Tibial nerve (tissue), 4 donors: ENCODE measurements at regions not wholly inside any gene's neighbourhood (a gene's known extent, or its start where the extent isn't known, plus 50 kb on each side); places are given as distances from the start of the nearest gene placed in this dataset.

Source experiments
- DNase-seq, 2 donors: peaks; one replicate each; pipeline ENCODE4 v3.0.0-alpha.2; 2019; ENCODE audit warnings: low spot score in 2 of 2
- H3K27ac ChIP-seq, 4 donors: fragments of 200-600 bp; sonication (generic) in 3 of 4; one replicate each; pipeline ENCODE4 v1.5.1; 2017 to 2019; ENCODE audit warnings: mild to moderate bottlenecking in 1 of 4
- H3K27me3 ChIP-seq, 2 donors: fragments of 200-600 bp; sonication (generic) in 1 of 2; one replicate each; pipeline versions ENCODE4 v1.5.1 to v1.6.0; 2017 to 2019
- H3K36me3 ChIP-seq, 3 donors: fragments of 200-600 bp; sonication (generic); one replicate each; pipeline ENCODE4 v1.5.1; 2018 to 2019
- H3K4me1 ChIP-seq, 4 donors: fragments of 200-600 bp; sonication (generic) in 3 of 4; one replicate each; pipeline ENCODE4 v1.5.1; 2017 to 2019
- H3K4me3 ChIP-seq, 4 donors: fragments of 200-600 bp; sonication (generic) in 3 of 4; one replicate each; pipeline ENCODE4 v1.5.1; 2017 to 2019; ENCODE audit warnings: mild to moderate bottlenecking in 1 of 4, moderate library complexity in 1 of 4
- H3K9me3 ChIP-seq, 4 donors: fragments of 200-600 bp; sonication (generic) in 3 of 4; one replicate each; pipeline ENCODE4 v1.5.1; 2017 to 2019
- EP300 ChIP-seq, 2 donors: sonication (generic); formaldehyde crosslinking; IDR thresholded peaks; one replicate each; pipeline ENCODE4 v1.6.1; 2017; ENCODE audit warnings: antibody characterized with exemption in 2 of 2, mild to moderate bottlenecking in 1 of 2
- POLR2A ChIP-seq, 2 donors: fragments of 450-650 bp; IDR thresholded peaks; one replicate each; pipeline ENCODE4 v1.6.1; 2017; ENCODE audit warnings: antibody characterized with exemption in 2 of 2, mild to moderate bottlenecking in 2 of 2, moderate library complexity in 2 of 2
- WGBS, 2 donors: methylation state at CpG; one replicate each; pipeline ENCODE4 v1.1.5; 2018; 5-methylcytosine and 5-hydroxymethylcytosine counted together
- TF ChIP-seq, protein P1 (sequence below), 5 experiments: fragments of 200-600 bp in 3 of 5; fragments of 450-650 bp in 2 of 5; sonication (generic) in 3 of 5; IDR thresholded peaks; one replicate each; pipeline ENCODE4 v1.5.1; 2016 to 2019; ENCODE audit warnings: antibody characterized with exemption in 5 of 5, mild to moderate bottlenecking in 3 of 5, moderate library complexity in 2 of 5

DNA sequence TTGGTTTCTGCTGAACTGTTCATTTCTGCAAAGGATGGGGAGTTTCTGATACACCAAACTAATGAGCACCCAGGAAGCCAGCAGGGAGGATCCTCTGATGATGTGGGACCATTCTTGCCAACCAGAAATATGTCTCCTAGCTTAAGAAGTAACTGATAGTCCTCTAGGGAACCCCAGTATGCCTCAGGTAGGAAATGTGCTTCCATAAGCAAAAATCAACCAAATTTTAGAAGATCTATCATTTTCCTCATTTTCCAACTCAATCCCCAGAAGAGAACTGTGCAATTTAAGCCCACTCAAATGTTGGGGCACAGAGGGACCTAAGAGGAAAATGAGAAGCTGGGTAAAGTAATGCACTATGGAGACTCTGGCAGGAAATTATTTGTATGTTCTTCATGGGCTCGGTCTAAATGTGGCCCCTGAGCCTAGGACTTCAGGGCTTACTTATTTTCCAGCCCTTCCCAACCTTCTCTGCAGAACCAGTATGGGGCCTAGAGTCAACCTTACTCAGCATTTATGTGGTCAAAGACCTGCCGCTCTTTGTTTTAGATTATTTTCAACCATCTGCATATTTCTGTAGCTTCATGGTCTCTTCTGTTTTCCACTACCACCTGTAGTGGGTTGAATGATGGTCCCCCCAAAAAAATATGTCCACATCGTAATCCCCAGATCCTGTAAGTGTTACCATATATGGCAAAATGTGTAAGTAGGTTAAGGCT, 359.8 kb upstream of the CDH4 start:
- H3K27me3 ChIP-seq, result no peaks in the 10 kb centered on the region
- H3K9me3 ChIP-seq, result no peaks in the 10 kb centered on the region
- no peaks in the 10 kb centered on the region for H3K4me1 ChIP-seq
- TF ChIP-seq EP300 (IDR thresholded peaks at IDR 0.05) (no peak), POLR2A (IDR thresholded peaks at IDR 0.05) (no peak)
- TF ChIP-seq, protein P1, sequence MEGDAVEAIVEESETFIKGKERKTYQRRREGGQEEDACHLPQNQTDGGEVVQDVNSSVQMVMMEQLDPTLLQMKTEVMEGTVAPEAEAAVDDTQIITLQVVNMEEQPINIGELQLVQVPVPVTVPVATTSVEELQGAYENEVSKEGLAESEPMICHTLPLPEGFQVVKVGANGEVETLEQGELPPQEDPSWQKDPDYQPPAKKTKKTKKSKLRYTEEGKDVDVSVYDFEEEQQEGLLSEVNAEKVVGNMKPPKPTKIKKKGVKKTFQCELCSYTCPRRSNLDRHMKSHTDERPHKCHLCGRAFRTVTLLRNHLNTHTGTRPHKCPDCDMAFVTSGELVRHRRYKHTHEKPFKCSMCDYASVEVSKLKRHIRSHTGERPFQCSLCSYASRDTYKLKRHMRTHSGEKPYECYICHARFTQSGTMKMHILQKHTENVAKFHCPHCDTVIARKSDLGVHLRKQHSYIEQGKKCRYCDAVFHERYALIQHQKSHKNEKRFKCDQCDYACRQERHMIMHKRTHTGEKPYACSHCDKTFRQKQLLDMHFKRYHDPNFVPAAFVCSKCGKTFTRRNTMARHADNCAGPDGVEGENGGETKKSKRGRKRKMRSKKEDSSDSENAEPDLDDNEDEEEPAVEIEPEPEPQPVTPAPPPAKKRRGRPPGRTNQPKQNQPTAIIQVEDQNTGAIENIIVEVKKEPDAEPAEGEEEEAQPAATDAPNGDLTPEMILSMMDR (IDR thresholded peaks at IDR 0.05), result no peak
- 88 to 92% methylated on average over 3 of the region's 3 CpGs for WGBS, 2 donors
- H3K36me3 ChIP-seq, result no peaks in the 10 kb centered on the region
- DNase-seq, result no peak
- H3K27ac ChIP-seq, result no peak overlapping the region
- no peak overlapping the region for H3K4me3 ChIP-seq

DNA sequence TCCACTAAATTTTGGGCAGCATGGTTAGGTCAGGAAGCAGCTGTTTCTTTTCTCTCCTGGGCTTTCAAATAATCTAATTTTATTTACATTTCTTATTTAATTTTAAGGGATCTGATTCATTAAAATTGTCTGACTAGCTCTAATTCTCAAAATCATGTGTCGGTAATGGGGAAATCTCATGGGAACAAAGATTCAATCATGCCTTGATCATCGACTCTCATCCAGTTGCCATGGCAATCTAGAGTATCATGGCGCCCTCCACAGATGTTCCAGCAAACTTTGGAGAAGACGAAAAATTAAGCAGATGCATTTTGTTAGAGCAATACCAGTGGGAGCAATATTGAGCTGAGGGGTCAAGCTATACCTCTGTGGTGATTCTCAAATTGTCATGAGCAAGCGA, 358.0 kb upstream of the CDH4 start:
- Histone ChIP-seq H3K27me3 (no peaks in the 10 kb centered on the region), H3K36me3 (no peaks in the 10 kb centered on the region), H3K9me3 (no peaks in the 10 kb centered on the region), H3K4me1 (no peaks in the 10 kb centered on the region), H3K4me3 (no peak overlapping the region), H3K27ac (no peak overlapping the region)
- TF ChIP-seq EP300 (IDR thresholded peaks at IDR 0.05), result no peak
- TF ChIP-seq, protein P1 (IDR thresholded peaks at IDR 0.05), result no peak
- no peak for TF ChIP-seq POLR2A (IDR thresholded peaks at IDR 0.05)
- DNase-seq, result no peak
- WGBS, 2 donors, result 77 to 82% methylated on average over 5 of the region's 5 CpGs

DNA sequence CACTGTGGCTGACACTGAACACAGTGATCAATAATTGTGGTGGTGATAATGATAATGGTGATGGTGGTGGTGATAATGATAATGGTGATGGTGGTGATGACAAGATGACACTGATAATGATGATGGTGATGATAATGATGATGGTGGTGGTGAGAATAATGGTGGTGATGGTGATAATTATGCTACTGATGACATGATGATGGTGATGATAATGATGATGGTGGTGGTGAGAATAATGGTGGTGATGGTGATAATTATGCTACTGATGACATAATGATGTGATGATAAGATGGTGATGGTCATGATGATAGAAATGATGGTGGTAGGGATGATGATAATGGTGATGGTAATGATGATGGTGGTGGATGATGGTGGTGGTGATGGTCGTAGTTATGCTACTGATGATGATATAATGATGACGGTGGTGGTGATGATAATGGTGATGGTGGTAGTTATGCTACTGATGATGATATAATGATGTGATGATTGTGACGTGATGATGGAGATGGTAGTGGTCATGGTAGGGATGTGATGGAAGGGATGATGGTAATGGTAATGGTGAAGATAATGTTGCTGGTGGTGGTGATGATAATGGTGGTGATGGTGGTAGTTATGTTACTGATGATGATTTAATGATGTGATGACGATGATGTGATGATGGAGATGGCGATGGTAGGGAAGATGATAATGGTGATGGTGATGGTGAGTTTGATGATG, 356.5 kb upstream of the CDH4 start:
- 82 to 84% methylated on average over 5 of the region's 5 CpGs for WGBS, 2 donors
- Histone ChIP-seq H3K4me3 (no peak overlapping the region), H3K27me3 (no peaks in the 10 kb centered on the region), H3K4me1 (no peaks in the 10 kb centered on the region), H3K9me3 (no peaks in the 10 kb centered on the region), H3K27ac (no peak overlapping the region), H3K36me3 (no peaks in the 10 kb centered on the region)
- no peak for DNase-seq
- TF ChIP-seq EP300 (IDR thresholded peaks at IDR 0.05) (no peak), POLR2A (IDR thresholded peaks at IDR 0.05) (no peak)
- TF ChIP-seq, protein P1 (IDR thresholded peaks at IDR 0.05), result no peak

DNA sequence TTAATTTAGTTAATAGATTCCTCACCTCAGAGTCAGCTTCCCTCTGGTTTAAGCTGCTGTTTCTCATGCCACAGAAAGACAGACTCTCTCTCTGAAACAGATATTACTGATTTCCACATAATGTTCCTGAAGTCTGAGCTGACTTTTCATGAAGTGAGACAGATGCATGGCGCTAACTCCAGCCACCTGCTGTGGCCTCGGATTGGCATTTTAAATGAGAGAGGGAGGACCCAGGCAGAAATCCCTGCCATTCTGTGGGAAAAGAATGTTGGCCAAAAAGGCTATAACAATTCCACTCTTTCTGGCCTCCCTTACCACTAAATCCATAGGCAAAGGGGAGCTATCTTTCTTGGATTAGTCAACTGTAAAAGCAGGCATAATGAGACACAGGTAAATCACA, 354.1 kb upstream of the CDH4 start:
- H3K27me3 ChIP-seq, result no peaks in the 10 kb centered on the region
- no peak overlapping the region for H3K4me3 ChIP-seq
- DNase-seq, result no peak
- H3K36me3 ChIP-seq, result no peaks in the 10 kb centered on the region
- H3K9me3 ChIP-seq, result peaks cover 0 to 22% (median 0%) of the 10 kb centered on the region in 4 donors
- WGBS, 2 donors, result 68 to 84% methylated on average over 2 of the region's 2 CpGs
- H3K4me1 ChIP-seq, result no peaks in the 10 kb centered on the region
- no peak overlapping the region for H3K27ac ChIP-seq
- TF ChIP-seq, protein P1 (IDR thresholded peaks at IDR 0.05), result no peak
- no peak for TF ChIP-seq POLR2A (IDR thresholded peaks at IDR 0.05)
- no peak for TF ChIP-seq EP300 (IDR thresholded peaks at IDR 0.05)

DNA sequence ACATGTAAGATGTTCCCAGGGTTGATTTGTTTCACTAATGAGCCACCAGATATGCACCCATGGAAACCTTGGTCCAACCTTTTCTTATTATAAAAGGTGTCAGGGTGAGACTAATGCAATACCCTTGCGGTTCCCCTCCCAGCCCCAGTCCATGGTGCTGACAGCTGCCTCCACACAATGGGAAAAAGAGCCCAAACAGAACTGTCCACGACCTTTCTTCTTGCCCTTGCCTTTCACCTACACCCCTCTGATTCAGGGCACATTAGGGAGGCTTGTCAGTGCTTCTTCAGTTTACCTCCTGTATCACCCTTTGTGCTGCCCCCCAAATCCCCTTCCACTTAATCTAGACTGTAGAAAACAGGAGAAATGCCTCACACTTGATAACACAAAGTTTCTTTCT, 352.7 kb upstream of the CDH4 start:
- H3K27ac ChIP-seq, result no peak overlapping the region
- no peaks in the 10 kb centered on the region for H3K4me1 ChIP-seq
- no peaks in the 10 kb centered on the region for H3K36me3 ChIP-seq
- H3K27me3 ChIP-seq, result no peaks in the 10 kb centered on the region
- H3K9me3 ChIP-seq, result peaks cover 0 to 23% (median 0%) of the 10 kb centered on the region in 4 donors
- no peak for TF ChIP-seq EP300 (IDR thresholded peaks at IDR 0.05)
- TF ChIP-seq, protein P1 (IDR thresholded peaks at IDR 0.05), result no peak
- no peak for TF ChIP-seq POLR2A (IDR thresholded peaks at IDR 0.05)
- WGBS, 2 donors, result 62 to 69% methylated on average over 2 of the region's 2 CpGs
- no peak for DNase-seq
- no peak overlapping the region for H3K4me3 ChIP-seq
